Astrocyte (in vitro differentiated cells and primary cell): ENCODE measurements at regions not wholly inside any gene's neighbourhood (a gene's known extent, or its start where the extent isn't known, plus 50 kb on each side); places are given as distances from the start of the nearest gene placed in this dataset.

Source experiments
- EZH2 ChIP-seq: IDR thresholded peaks from 2 replicates; pipeline ENCODE4 v1.6.1; 2012; ENCODE audit warnings: mild to moderate bottlenecking, low read length, inconsistent platforms; ENCODE audit not compliant: insufficient read depth
- TF ChIP-seq, protein P1 (sequence below): IDR thresholded peaks from 2 replicates; pipeline ENCODE4 v1.5.1; 2011; ENCODE audit warnings: low read depth, mild to moderate bottlenecking, inconsistent platforms, low read length, moderate library complexity; ENCODE audit not compliant: insufficient read depth

DNA sequence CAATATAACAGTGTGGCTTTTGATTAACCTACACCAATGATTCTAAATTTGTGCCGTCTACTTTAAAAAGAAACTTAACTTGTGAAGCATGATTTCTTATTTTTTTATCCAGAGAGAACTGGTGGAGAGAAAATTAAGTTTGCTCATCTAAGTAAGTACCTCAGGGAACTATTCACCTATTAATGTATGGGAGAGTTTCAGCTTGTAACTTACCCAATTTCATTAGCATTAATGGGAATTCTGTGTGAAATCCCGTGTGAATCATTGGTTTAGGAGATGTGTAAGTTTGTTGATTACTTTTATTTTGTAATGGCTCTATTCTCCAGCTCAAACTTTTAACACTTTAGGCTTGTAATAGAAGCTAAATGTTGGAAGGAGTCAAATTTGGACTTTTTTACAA, 1061.5 kb downstream of the TDRD15 start:
- TF ChIP-seq, protein P1, sequence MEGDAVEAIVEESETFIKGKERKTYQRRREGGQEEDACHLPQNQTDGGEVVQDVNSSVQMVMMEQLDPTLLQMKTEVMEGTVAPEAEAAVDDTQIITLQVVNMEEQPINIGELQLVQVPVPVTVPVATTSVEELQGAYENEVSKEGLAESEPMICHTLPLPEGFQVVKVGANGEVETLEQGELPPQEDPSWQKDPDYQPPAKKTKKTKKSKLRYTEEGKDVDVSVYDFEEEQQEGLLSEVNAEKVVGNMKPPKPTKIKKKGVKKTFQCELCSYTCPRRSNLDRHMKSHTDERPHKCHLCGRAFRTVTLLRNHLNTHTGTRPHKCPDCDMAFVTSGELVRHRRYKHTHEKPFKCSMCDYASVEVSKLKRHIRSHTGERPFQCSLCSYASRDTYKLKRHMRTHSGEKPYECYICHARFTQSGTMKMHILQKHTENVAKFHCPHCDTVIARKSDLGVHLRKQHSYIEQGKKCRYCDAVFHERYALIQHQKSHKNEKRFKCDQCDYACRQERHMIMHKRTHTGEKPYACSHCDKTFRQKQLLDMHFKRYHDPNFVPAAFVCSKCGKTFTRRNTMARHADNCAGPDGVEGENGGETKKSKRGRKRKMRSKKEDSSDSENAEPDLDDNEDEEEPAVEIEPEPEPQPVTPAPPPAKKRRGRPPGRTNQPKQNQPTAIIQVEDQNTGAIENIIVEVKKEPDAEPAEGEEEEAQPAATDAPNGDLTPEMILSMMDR, result no peak
- no peak for TF ChIP-seq EZH2
